ENCODE measurements at regions not wholly inside any gene's neighbourhood (a gene's known extent, or its start where the extent isn't known, plus 50 kb on each side); places are given as distances from the start of the nearest gene placed in this dataset.

GRCh38 chr1:105891308-105891707, 1165.2 kb upstream of the PRMT6 start:
- Mint-ChIP-seq H3K9me3 (peaks cover 26% of the 10 kb centered on the region), H3K36me3 (ENCODE audit: low read depth) (no peaks in the 10 kb centered on the region), H3K27me3 (no peaks in the 10 kb centered on the region), H3K4me1 (no peaks in the 10 kb centered on the region), H3K27ac (no peak overlapping the region), H3K4me3 (no peak overlapping the region)
- ATAC-seq (replicated peaks) = no peak

- no peaks in the 10 kb centered on the region for H3K4me1 Mint-ChIP-seq
- no peaks in the 10 kb centered on the region for H3K27me3 Mint-ChIP-seq
- peaks cover 36% of the 10 kb centered on the region for H3K9me3 Mint-ChIP-seq
- H3K36me3 Mint-ChIP-seq (ENCODE audit: low read depth) = no peaks in the 10 kb centered on the region
- H3K4me3 Mint-ChIP-seq = no peak overlapping the region
- H3K27ac Mint-ChIP-seq = no peak overlapping the region
- no peak for ATAC-seq (replicated peaks)
Observed at GRCh38 chr1:105894006-105894405, 1162.5 kb upstream of the PRMT6 start.

GRCh38 chr1:105909811-105910210, 1146.7 kb upstream of the PRMT6 start:
- no peak overlapping the region for H3K27ac Mint-ChIP-seq
- no peak for ATAC-seq (replicated peaks)
- no peaks in the 10 kb centered on the region for H3K36me3 Mint-ChIP-seq (ENCODE audit: low read depth)
- H3K9me3 Mint-ChIP-seq = peaks cover 11% of the 10 kb centered on the region
- H3K27me3 Mint-ChIP-seq = no peaks in the 10 kb centered on the region
- no peak overlapping the region for H3K4me3 Mint-ChIP-seq
- H3K4me1 Mint-ChIP-seq = no peaks in the 10 kb centered on the region

- no peaks in the 10 kb centered on the region for H3K27me3 Mint-ChIP-seq
- no peaks in the 10 kb centered on the region for H3K36me3 Mint-ChIP-seq (ENCODE audit: low read depth)
- H3K4me1 Mint-ChIP-seq = no peaks in the 10 kb centered on the region
- ATAC-seq (replicated peaks) = no peak
- H3K9me3 Mint-ChIP-seq = peaks cover 6% of the 10 kb centered on the region
- H3K27ac Mint-ChIP-seq = no peak overlapping the region
- no peak overlapping the region for H3K4me3 Mint-ChIP-seq
Observed at GRCh38 chr1:105914403-105914802, 1142.1 kb upstream of the PRMT6 start.

- Mint-ChIP-seq H3K9me3 (peaks cover 23% of the 10 kb centered on the region), H3K4me3 (no peak overlapping the region), H3K27me3 (no peaks in the 10 kb centered on the region), H3K36me3 (ENCODE audit: low read depth) (no peaks in the 10 kb centered on the region), H3K4me1 (no peaks in the 10 kb centered on the region), H3K27ac (no peak overlapping the region)
- ATAC-seq (replicated peaks) = no peak
Observed at GRCh38 chr1:105934806-105935205, 1121.7 kb upstream of the PRMT6 start.

- no peak for ATAC-seq (replicated peaks)
- no peak overlapping the region for H3K27ac Mint-ChIP-seq
- no peaks in the 10 kb centered on the region for H3K27me3 Mint-ChIP-seq
Observed at GRCh38 chr1:105964879-105965278, 1091.6 kb upstream of the PRMT6 start.

GRCh38 chr1:105997516-105997915, 1059.0 kb upstream of the PRMT6 start:
- H3K4me1 Mint-ChIP-seq = no peaks in the 10 kb centered on the region
- H3K36me3 Mint-ChIP-seq (ENCODE audit: low read depth) = no peaks in the 10 kb centered on the region
- H3K27me3 Mint-ChIP-seq = no peaks in the 10 kb centered on the region
- no peak for ATAC-seq (replicated peaks)
- no peak overlapping the region for H3K27ac Mint-ChIP-seq
- no peak overlapping the region for H3K4me3 Mint-ChIP-seq
- H3K9me3 Mint-ChIP-seq = peaks cover 14% of the 10 kb centered on the region

More at GRCh38 chr1:105964879-105965278, 1091.6 kb upstream of the PRMT6 start:
- H3K9me3 Mint-ChIP-seq = peaks cover 4% of the 10 kb centered on the region
- H3K4me1 Mint-ChIP-seq = no peaks in the 10 kb centered on the region
- no peak overlapping the region for H3K4me3 Mint-ChIP-seq
- H3K36me3 Mint-ChIP-seq (ENCODE audit: low read depth) = no peaks in the 10 kb centered on the region

GRCh38 chr1:106022312-106022902, 1034.1 kb upstream of the PRMT6 start:
- Mint-ChIP-seq H3K27me3 (no peaks in the 10 kb centered on the region), H3K4me1 (no peaks in the 10 kb centered on the region), H3K9me3 (peaks cover 4% of the 10 kb centered on the region), H3K27ac (no peak overlapping the region), H3K36me3 (ENCODE audit: low read depth) (no peaks in the 10 kb centered on the region), H3K4me3 (no peak overlapping the region)
- ATAC-seq (replicated peaks) = no peak

GRCh38 chr1:106027871-106028270, 1028.6 kb upstream of the PRMT6 start:
- no peaks in the 10 kb centered on the region for H3K4me1 Mint-ChIP-seq
- no peaks in the 10 kb centered on the region for H3K36me3 Mint-ChIP-seq (ENCODE audit: low read depth)
- no peak overlapping the region for H3K4me3 Mint-ChIP-seq
- peaks cover 3% of the 10 kb centered on the region for H3K9me3 Mint-ChIP-seq
- ATAC-seq (replicated peaks) = no peak
- no peaks in the 10 kb centered on the region for H3K27me3 Mint-ChIP-seq
- no peak overlapping the region for H3K27ac Mint-ChIP-seq

- no peak overlapping the region for H3K27ac Mint-ChIP-seq
- no peak for ATAC-seq (replicated peaks)
Observed at GRCh38 chr1:106037526-106037925, 1018.9 kb upstream of the PRMT6 start.

GRCh38 chr1:106038260-106038659, 1018.2 kb upstream of the PRMT6 start:
- Mint-ChIP-seq H3K27ac (no peak overlapping the region), H3K36me3 (ENCODE audit: low read depth) (no peaks in the 10 kb centered on the region), H3K4me1 (no peaks in the 10 kb centered on the region), H3K27me3 (no peaks in the 10 kb centered on the region), H3K9me3 (peaks cover 31% of the 10 kb centered on the region), H3K4me3 (no peak overlapping the region)
- ATAC-seq (replicated peaks) = no peak

More at GRCh38 chr1:106037526-106037925, 1018.9 kb upstream of the PRMT6 start:
- Mint-ChIP-seq H3K9me3 (peaks cover 24% of the 10 kb centered on the region), H3K4me3 (no peak overlapping the region), H3K36me3 (ENCODE audit: low read depth) (no peaks in the 10 kb centered on the region), H3K4me1 (no peaks in the 10 kb centered on the region), H3K27me3 (no peaks in the 10 kb centered on the region)

GRCh38 chr1:106043971-106044370, 1012.5 kb upstream of the PRMT6 start:
- Mint-ChIP-seq H3K27ac (no peak overlapping the region), H3K36me3 (ENCODE audit: low read depth) (no peaks in the 10 kb centered on the region), H3K4me1 (no peaks in the 10 kb centered on the region), H3K27me3 (no peaks in the 10 kb centered on the region), H3K9me3 (peaks cover 23% of the 10 kb centered on the region), H3K4me3 (no peak overlapping the region)
- ATAC-seq (replicated peaks) = no peak

GRCh38 chr1:106047210-106047609, 1009.3 kb upstream of the PRMT6 start:
- H3K27me3 Mint-ChIP-seq = no peaks in the 10 kb centered on the region
- no peak overlapping the region for H3K27ac Mint-ChIP-seq
- no peaks in the 10 kb centered on the region for H3K36me3 Mint-ChIP-seq (ENCODE audit: low read depth)
- no peak for ATAC-seq (replicated peaks)
- no peaks in the 10 kb centered on the region for H3K4me1 Mint-ChIP-seq
- no peak overlapping the region for H3K4me3 Mint-ChIP-seq
- H3K9me3 Mint-ChIP-seq = peaks cover 25% of the 10 kb centered on the region

- Mint-ChIP-seq H3K27me3 (no peaks in the 10 kb centered on the region), H3K4me1 (no peaks in the 10 kb centered on the region), H3K36me3 (ENCODE audit: low read depth) (no peaks in the 10 kb centered on the region), H3K4me3 (no peak overlapping the region), H3K27ac (no peak overlapping the region), H3K9me3 (peaks cover 13% of the 10 kb centered on the region)
- no peak for ATAC-seq (replicated peaks)
Observed at GRCh38 chr1:106049595-106049994, 1006.9 kb upstream of the PRMT6 start.

- Mint-ChIP-seq H3K9me3 (peaks cover 17% of the 10 kb centered on the region), H3K27me3 (no peaks in the 10 kb centered on the region), H3K4me3 (no peak overlapping the region), H3K36me3 (ENCODE audit: low read depth) (no peaks in the 10 kb centered on the region), H3K4me1 (no peaks in the 10 kb centered on the region), H3K27ac (no peak overlapping the region)
- no peak for ATAC-seq (replicated peaks)
Observed at GRCh38 chr1:106055855-106056254, 1000.6 kb upstream of the PRMT6 start.

All from activated T-helper 17 cell treated with anti-CD3 and anti-CD28 coated beads, Interleukin-2, amount 50 U/mL, for 72 hours (primary cell).